ENCODE measurements at regions not wholly inside any gene's neighbourhood (a gene's known extent, or its start where the extent isn't known, plus 50 kb on each side); places are given as distances from the start of the nearest gene placed in this dataset.

GRCh38 chr7:41786944-41787343, 84.1 kb upstream of the INHBA start:
- no peak for DNase-seq

GRCh38 chr7:41786404-41786803, 83.5 kb upstream of the INHBA start:
- DNase-seq = no peak

- DNase-seq = no peak
Observed at GRCh38 chr7:41785840-41786239, 83.0 kb upstream of the INHBA start.

GRCh38 chr7:41785265-41785664, 82.4 kb upstream of the INHBA start:
- no peak for DNase-seq

- DNase-seq = peak; percentile 27
Observed at GRCh38 chr7:41779918-41780317, 77.0 kb upstream of the INHBA start.

GRCh38 chr7:41777894-41778596, 75.2 kb upstream of the INHBA start:
- no peak for DNase-seq

GRCh38 chr7:41774966-41775365, 72.1 kb upstream of the INHBA start:
- no peak for DNase-seq

GRCh38 chr7:41773756-41774155, 70.9 kb upstream of the INHBA start:
- no peak for DNase-seq

- DNase-seq = no peak
Observed at GRCh38 chr7:41771717-41772116, 68.8 kb upstream of the INHBA start.

- DNase-seq = no peak
Observed at GRCh38 chr7:41769162-41769561, 66.3 kb upstream of the INHBA start.

- DNase-seq = no peak
Observed at GRCh38 chr7:41763626-41764025, 60.7 kb upstream of the INHBA start.

GRCh38 chr7:41762641-41763040, 59.8 kb upstream of the INHBA start:
- no peak for DNase-seq

GRCh38 chr7:41760293-41760692, 57.4 kb upstream of the INHBA start:
- no peak for DNase-seq

GRCh38 chr7:41758321-41758720, 55.4 kb upstream of the INHBA start:
- DNase-seq = no peak

GRCh38 chr7:41756650-41757182, 53.8 kb upstream of the INHBA start:
- no peak for DNase-seq

GRCh38 chr7:41755096-41755495, 52.2 kb upstream of the INHBA start:
- no peak for DNase-seq

GRCh38 chr7:41754046-41754445, 51.2 kb upstream of the INHBA start:
- no peak for DNase-seq
